ENCODE measurements at regions not wholly inside any gene's neighbourhood (a gene's known extent, or its start where the extent isn't known, plus 50 kb on each side); places are given as distances from the start of the nearest gene placed in this dataset.

- TF ChIP-seq OSR1 (CRISPR knock-in tag; IDR thresholded peaks at IDR 0.05): no peak
- no peak for TF ChIP-seq BACH2 (CRISPR knock-in tag; IDR thresholded peaks at IDR 0.05; ENCODE audit: borderline replicate concordance)
- TF ChIP-seq, protein P1, sequence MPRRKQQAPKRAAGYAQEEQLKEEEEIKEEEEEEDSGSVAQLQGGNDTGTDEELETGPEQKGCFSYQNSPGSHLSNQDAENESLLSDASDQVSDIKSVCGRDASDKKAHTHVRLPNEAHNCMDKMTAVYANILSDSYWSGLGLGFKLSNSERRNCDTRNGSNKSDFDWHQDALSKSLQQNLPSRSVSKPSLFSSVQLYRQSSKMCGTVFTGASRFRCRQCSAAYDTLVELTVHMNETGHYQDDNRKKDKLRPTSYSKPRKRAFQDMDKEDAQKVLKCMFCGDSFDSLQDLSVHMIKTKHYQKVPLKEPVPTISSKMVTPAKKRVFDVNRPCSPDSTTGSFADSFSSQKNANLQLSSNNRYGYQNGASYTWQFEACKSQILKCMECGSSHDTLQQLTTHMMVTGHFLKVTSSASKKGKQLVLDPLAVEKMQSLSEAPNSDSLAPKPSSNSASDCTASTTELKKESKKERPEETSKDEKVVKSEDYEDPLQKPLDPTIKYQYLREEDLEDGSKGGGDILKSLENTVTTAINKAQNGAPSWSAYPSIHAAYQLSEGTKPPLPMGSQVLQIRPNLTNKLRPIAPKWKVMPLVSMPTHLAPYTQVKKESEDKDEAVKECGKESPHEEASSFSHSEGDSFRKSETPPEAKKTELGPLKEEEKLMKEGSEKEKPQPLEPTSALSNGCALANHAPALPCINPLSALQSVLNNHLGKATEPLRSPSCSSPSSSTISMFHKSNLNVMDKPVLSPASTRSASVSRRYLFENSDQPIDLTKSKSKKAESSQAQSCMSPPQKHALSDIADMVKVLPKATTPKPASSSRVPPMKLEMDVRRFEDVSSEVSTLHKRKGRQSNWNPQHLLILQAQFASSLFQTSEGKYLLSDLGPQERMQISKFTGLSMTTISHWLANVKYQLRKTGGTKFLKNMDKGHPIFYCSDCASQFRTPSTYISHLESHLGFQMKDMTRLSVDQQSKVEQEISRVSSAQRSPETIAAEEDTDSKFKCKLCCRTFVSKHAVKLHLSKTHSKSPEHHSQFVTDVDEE (CRISPR knock-in tag; IDR thresholded peaks at IDR 0.05): no peak
- no peak for TF ChIP-seq ZFP30 (CRISPR knock-in tag; IDR thresholded peaks at IDR 0.05)
- TF ChIP-seq GLIS3 (CRISPR knock-in tag; IDR thresholded peaks at IDR 0.05): no peak
- TF ChIP-seq PPARA (CRISPR knock-in tag; IDR thresholded peaks at IDR 0.05; ENCODE audit: borderline replicate concordance): no peak
- TF ChIP-seq, protein P2, sequence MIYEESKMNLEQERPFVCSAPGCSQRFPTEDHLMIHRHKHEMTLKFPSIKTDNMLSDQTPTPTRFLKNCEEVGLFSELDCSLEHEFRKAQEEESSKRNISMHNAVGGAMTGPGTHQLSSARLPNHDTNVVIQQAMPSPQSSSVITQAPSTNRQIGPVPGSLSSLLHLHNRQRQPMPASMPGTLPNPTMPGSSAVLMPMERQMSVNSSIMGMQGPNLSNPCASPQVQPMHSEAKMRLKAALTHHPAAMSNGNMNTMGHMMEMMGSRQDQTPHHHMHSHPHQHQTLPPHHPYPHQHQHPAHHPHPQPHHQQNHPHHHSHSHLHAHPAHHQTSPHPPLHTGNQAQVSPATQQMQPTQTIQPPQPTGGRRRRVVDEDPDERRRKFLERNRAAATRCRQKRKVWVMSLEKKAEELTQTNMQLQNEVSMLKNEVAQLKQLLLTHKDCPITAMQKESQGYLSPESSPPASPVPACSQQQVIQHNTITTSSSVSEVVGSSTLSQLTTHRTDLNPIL (CRISPR knock-in tag; IDR thresholded peaks at IDR 0.05; ENCODE audit: low read depth): no peak
- no peak for TF ChIP-seq ARNTL (CRISPR knock-in tag; IDR thresholded peaks at IDR 0.05; ENCODE audit: borderline replicate concordance, low read depth)
- TF ChIP-seq, protein P3, sequence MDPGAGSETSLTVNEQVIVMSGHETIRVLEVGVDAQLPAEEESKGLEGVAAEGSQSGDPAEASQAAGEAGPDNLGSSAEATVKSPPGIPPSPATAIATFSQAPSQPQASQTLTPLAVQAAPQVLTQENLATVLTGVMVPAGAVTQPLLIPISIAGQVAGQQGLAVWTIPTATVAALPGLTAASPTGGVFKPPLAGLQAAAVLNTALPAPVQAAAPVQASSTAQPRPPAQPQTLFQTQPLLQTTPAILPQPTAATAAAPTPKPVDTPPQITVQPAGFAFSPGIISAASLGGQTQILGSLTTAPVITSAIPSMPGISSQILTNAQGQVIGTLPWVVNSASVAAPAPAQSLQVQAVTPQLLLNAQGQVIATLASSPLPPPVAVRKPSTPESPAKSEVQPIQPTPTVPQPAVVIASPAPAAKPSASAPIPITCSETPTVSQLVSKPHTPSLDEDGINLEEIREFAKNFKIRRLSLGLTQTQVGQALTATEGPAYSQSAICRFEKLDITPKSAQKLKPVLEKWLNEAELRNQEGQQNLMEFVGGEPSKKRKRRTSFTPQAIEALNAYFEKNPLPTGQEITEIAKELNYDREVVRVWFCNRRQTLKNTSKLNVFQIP (CRISPR knock-in tag; IDR thresholded peaks at IDR 0.05; ENCODE audit: borderline replicate concordance, low read depth): no peak
- TF ChIP-seq ZNF70 (CRISPR knock-in tag; IDR thresholded peaks at IDR 0.05): no peak
- TF ChIP-seq TOX (CRISPR knock-in tag; IDR thresholded peaks at IDR 0.05; ENCODE audit: borderline replicate concordance): no peak
- TF ChIP-seq, protein P4, sequence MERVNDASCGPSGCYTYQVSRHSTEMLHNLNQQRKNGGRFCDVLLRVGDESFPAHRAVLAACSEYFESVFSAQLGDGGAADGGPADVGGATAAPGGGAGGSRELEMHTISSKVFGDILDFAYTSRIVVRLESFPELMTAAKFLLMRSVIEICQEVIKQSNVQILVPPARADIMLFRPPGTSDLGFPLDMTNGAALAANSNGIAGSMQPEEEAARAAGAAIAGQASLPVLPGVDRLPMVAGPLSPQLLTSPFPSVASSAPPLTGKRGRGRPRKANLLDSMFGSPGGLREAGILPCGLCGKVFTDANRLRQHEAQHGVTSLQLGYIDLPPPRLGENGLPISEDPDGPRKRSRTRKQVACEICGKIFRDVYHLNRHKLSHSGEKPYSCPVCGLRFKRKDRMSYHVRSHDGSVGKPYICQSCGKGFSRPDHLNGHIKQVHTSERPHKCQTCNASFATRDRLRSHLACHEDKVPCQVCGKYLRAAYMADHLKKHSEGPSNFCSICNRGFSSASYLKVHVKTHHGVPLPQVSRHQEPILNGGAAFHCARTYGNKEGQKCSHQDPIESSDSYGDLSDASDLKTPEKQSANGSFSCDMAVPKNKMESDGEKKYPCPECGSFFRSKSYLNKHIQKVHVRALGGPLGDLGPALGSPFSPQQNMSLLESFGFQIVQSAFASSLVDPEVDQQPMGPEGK (CRISPR knock-in tag; IDR thresholded peaks at IDR 0.05; ENCODE audit: borderline replicate concordance): no peak
- no peak for TF ChIP-seq ISL1 (CRISPR knock-in tag; IDR thresholded peaks at IDR 0.05)
Measured at GRCh38 chr6:138653435-138653834, 120.1 kb upstream of the CCDC28A start.
